ENCODE measurements at regions not wholly inside any gene's neighbourhood (a gene's known extent, or its start where the extent isn't known, plus 50 kb on each side); places are given as distances from the start of the nearest gene placed in this dataset.

DNA sequence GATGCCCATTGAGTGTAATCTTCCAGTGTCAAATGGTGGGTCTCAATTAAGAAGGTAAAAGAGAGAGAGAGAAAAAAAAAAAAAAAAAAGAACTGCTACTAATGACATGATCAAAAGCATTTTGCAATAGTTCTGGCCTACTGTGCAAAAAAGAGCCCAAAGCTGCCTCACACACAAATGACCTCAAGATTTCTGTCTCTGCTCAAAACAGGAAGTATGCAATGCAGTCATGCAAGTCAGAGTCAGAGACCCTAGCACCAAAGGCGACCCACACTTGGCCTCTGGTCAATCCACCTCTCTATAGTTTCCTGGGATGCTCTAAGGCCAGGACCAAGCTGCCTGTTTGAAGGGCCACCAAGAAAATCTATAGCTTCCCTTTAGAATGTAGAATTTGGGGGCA lies 323.5 kb downstream of the VPS13C start:
- H3K4me3 ChIP-seq: no peak overlapping the region
- no peaks in the 10 kb centered on the region for H3K4me1 ChIP-seq (replicated peaks in 1 of 2; ENCODE audit: control insufficient read depth in 2 of 2, insufficient read depth in 2 of 2, low read length in 2 of 2)
- no peaks in the 10 kb centered on the region for H3K36me3 ChIP-seq (ENCODE audit: control insufficient read depth, insufficient read depth, low read length)
- no peak overlapping the region for H3K27ac ChIP-seq (ENCODE audit: extremely low read depth, low read depth, low read length)
- H3K9ac ChIP-seq (ENCODE audit: insufficient read depth in 1 of 2, low read depth in 2 of 2, low read length in 2 of 2): no peak overlapping the region
- H3K4me2 ChIP-seq (ENCODE audit: insufficient read depth, low read length): no peak overlapping the region
- no TSS peak for BruUV-seq (replicated peaks)
- intact Hi-C loops (cut with micrococcal nuclease): no loop called here
- no peaks in the 10 kb centered on the region for H3K9me1 ChIP-seq (ENCODE audit: control insufficient read depth, insufficient read depth, low read length)
- no peaks in the 10 kb centered on the region for H3K9me3 ChIP-seq (replicated peaks; ENCODE audit: control insufficient read depth, insufficient read depth, low read depth, low read length)
- DNase-seq (ENCODE audit: extremely low read depth in 1 of 4, low spot score in 3 of 4) (no peak), FAIRE-seq (no peak), ATAC-seq (no peak)
- H3K79me2 ChIP-seq (ENCODE audit: control insufficient read depth, insufficient read depth, low read length): no peaks in the 10 kb centered on the region
- CTCF ChIA-PET (ENCODE audit: low intra/inter-chr PET ratio): no interaction called here
- WGBS (ENCODE audit: insufficient coverage, low coverage, missing lambda C conversion rate): 7% methylated on average over 1 of the region's 1 CpG
- H2AFZ ChIP-seq (ENCODE audit: low read depth, low read length): no peak overlapping the region
- no peaks in the 10 kb centered on the region for H3K27me3 ChIP-seq (ENCODE audit: control insufficient read depth in 2 of 2, insufficient read depth in 2 of 2, low read length in 2 of 2)
- POLR2A ChIA-PET: interaction anchor here (0.7 kb wide), 1 partner anchor 906 kb away, joined by 3 read pairs; no protein-coding TSS in a partner anchor
- H4K20me1 ChIP-seq (replicated peaks; ENCODE audit: control insufficient read depth, insufficient read depth, low read length): no peaks in the 10 kb centered on the region
- in situ Hi-C loops (cut with MboI): no loop called here
- no peak for TF ChIP-seq HNRNPUL1 (IDR thresholded peaks at IDR 0.05; ENCODE audit: low read length)
- no peak for TF ChIP-seq SAFB (IDR thresholded peaks at IDR 0.05; ENCODE audit: borderline replicate concordance, low read depth, low read length)
- TF ChIP-seq LEF1 (IDR thresholded peaks at IDR 0.05): no peak
- TF ChIP-seq, protein P1, sequence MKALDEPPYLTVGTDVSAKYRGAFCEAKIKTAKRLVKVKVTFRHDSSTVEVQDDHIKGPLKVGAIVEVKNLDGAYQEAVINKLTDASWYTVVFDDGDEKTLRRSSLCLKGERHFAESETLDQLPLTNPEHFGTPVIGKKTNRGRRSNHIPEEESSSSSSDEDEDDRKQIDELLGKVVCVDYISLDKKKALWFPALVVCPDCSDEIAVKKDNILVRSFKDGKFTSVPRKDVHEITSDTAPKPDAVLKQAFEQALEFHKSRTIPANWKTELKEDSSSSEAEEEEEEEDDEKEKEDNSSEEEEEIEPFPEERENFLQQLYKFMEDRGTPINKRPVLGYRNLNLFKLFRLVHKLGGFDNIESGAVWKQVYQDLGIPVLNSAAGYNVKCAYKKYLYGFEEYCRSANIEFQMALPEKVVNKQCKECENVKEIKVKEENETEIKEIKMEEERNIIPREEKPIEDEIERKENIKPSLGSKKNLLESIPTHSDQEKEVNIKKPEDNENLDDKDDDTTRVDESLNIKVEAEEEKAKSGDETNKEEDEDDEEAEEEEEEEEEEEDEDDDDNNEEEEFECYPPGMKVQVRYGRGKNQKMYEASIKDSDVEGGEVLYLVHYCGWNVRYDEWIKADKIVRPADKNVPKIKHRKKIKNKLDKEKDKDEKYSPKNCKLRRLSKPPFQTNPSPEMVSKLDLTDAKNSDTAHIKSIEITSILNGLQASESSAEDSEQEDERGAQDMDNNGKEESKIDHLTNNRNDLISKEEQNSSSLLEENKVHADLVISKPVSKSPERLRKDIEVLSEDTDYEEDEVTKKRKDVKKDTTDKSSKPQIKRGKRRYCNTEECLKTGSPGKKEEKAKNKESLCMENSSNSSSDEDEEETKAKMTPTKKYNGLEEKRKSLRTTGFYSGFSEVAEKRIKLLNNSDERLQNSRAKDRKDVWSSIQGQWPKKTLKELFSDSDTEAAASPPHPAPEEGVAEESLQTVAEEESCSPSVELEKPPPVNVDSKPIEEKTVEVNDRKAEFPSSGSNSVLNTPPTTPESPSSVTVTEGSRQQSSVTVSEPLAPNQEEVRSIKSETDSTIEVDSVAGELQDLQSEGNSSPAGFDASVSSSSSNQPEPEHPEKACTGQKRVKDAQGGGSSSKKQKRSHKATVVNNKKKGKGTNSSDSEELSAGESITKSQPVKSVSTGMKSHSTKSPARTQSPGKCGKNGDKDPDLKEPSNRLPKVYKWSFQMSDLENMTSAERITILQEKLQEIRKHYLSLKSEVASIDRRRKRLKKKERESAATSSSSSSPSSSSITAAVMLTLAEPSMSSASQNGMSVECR (CRISPR knock-in tag; IDR thresholded peaks at IDR 0.05): no peak
- TF ChIP-seq THAP7 (CRISPR knock-in tag; IDR thresholded peaks at IDR 0.05): no peak
- TF ChIP-seq BDP1 (IDR thresholded peaks at IDR 0.05; ENCODE audit: insufficient read depth, insufficient read length): no peak
- no peak for TF ChIP-seq E4F1 (CRISPR knock-in tag; IDR thresholded peaks at IDR 0.05; ENCODE audit: borderline replicate concordance)
- TF ChIP-seq RB1 (IDR thresholded peaks at IDR 0.05; ENCODE audit: low read depth): no peak
- no peak for TF ChIP-seq ZBTB8A (IDR thresholded peaks at IDR 0.05; ENCODE audit: partially characterized antibody)
- TF ChIP-seq, protein P2, sequence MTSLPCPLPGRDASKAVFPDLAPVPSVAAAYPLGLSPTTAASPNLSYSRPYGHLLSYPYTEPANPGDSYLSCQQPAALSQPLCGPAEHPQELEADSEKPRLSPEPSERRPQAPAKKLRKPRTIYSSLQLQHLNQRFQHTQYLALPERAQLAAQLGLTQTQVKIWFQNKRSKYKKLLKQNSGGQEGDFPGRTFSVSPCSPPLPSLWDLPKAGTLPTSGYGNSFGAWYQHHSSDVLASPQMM (CRISPR knock-in tag; IDR thresholded peaks at IDR 0.05): no peak
- no peak for TF ChIP-seq XRCC3 (IDR thresholded peaks at IDR 0.05)
- no peak for TF ChIP-seq ZNF584 (CRISPR knock-in tag; IDR thresholded peaks at IDR 0.05; ENCODE audit: low read depth)
- TF ChIP-seq SREBF1 (IDR thresholded peaks at IDR 0.05; ENCODE audit: borderline replicate concordance, low read depth, low read length): no peak

Data from K562 (cell line).